ENCODE measurements at regions not wholly inside any gene's neighbourhood (a gene's known extent, or its start where the extent isn't known, plus 50 kb on each side); places are given as distances from the start of the nearest gene placed in this dataset.

DNA sequence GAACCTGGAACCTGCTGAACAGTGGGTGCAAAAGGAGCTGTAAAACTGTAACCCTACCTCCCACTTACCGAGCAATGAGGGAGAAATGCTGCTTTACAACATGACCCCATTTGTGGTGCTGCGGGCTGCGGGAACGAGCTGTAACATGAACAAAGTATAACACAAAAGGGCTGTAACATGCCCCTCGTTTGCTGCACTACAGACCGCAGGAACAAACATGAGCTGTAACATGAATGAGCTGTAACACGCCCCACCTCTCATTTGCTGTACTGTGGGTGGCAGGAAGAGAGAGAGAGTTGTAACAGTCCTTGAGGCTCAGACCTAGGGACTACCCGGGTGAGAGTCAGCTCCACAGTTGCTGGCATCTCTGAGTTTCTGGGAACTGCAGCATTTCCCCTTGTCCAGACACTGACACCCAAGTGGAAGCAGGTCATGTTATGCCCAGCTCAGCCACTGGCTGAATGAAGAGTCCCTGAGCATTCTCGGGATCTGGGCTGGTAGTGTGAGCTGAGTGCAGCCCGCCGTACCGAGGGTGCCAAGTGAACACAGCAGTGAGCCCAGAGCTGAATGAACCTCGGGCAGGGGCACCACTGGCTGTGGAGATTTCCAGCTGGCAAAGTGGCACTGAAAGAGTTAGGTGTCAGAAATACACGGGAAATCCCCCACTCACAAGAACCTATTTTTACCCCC, 1385.3 kb upstream of the SPRY2 start:
- Histone ChIP-seq H3K4me1 (ENCODE audit: control insufficient read depth, insufficient read depth, low read length) (no peaks in the 10 kb centered on the region), H3K27me3 (ENCODE audit: control insufficient read depth, insufficient read depth, low read length) (no peaks in the 10 kb centered on the region), H3K4me3 (ENCODE audit: low read length) (no peak overlapping the region), H3K27ac (ENCODE audit: low read length) (no peak overlapping the region), H3K9me3 (ENCODE audit: control insufficient read depth, low read depth, low read length) (peaks cover 2% of the 10 kb centered on the region), H3K36me3 (ENCODE audit: control insufficient read depth, insufficient read depth, low read length) (no peaks in the 10 kb centered on the region)
- DNase-seq, result no peak
- 100% methylated on average over 1 of the region's 14 CpGs for WGBS (ENCODE audit: insufficient coverage, low lambda C conversion rate)

DNA sequence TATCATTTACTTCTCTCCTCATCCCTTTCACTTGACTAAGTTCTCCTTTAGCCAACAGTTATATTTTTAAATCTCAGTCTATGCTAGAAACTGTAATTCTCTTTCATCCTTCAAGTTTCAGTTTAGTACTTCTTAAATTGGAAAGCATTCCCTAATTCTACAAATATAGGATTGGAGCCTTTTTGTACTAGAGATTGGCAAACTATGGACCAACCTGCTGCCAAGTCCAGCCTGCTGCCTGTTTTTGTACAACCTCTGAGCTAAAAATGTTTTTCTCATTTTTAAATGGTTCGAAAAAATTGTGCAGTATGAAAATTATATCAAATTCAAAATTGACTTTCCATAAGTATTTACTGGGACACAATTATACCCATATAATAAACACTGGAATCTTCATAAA, 1381.5 kb upstream of the SPRY2 start:
- Histone ChIP-seq H3K36me3 (ENCODE audit: control insufficient read depth, insufficient read depth, low read length) (no peaks in the 10 kb centered on the region), H3K27me3 (ENCODE audit: control insufficient read depth, insufficient read depth, low read length) (no peaks in the 10 kb centered on the region), H3K9me3 (ENCODE audit: control insufficient read depth, low read depth, low read length) (no peaks in the 10 kb centered on the region), H3K27ac (ENCODE audit: low read length) (no peak overlapping the region), H3K4me3 (ENCODE audit: low read length) (no peak overlapping the region), H3K4me1 (ENCODE audit: control insufficient read depth, insufficient read depth, low read length) (no peaks in the 10 kb centered on the region)
- WGBS (ENCODE audit: insufficient coverage, low lambda C conversion rate), result 67% methylated on average over 1 of the region's 1 CpG
- no peak for DNase-seq

DNA sequence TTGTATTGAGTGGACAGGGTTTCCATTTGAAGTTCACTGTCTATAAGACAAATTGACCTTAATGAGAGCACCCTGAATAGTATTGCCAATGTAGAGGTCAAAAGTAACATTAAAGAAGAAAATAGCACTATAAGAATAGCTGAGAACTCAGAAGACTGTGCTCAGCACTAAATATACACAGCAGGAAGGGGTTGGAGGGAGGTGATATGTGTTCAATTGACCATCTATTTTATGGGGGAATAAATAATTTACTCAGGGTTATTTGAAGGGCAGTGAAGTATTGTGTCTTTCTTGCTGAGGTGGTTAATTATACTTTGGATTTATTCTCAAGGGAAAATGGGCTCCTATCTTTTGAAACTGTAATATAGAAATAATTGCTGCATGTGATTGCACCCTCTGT, 1380.5 kb upstream of the SPRY2 start:
- no peak overlapping the region for H3K27ac ChIP-seq (ENCODE audit: low read length)
- H3K4me3 ChIP-seq (ENCODE audit: low read length), result no peak overlapping the region
- no peaks in the 10 kb centered on the region for H3K4me1 ChIP-seq (ENCODE audit: control insufficient read depth, insufficient read depth, low read length)
- no peak for DNase-seq
- no peaks in the 10 kb centered on the region for H3K9me3 ChIP-seq (ENCODE audit: control insufficient read depth, low read depth, low read length)
- no peaks in the 10 kb centered on the region for H3K27me3 ChIP-seq (ENCODE audit: control insufficient read depth, insufficient read depth, low read length)
- H3K36me3 ChIP-seq (ENCODE audit: control insufficient read depth, insufficient read depth, low read length), result no peaks in the 10 kb centered on the region

GRCh38 chr13:81714513-81714912, 1373.6 kb upstream of the SPRY2 start:
- no peak for DNase-seq
- H3K4me1 ChIP-seq (ENCODE audit: control insufficient read depth, insufficient read depth, low read length), result no peaks in the 10 kb centered on the region
- no peak overlapping the region for H3K4me3 ChIP-seq (ENCODE audit: low read length)
- WGBS (ENCODE audit: insufficient coverage, low lambda C conversion rate), result 92% methylated on average over 2 of the region's 3 CpGs
- H3K27me3 ChIP-seq (ENCODE audit: control insufficient read depth, insufficient read depth, low read length), result no peaks in the 10 kb centered on the region
- no peaks in the 10 kb centered on the region for H3K36me3 ChIP-seq (ENCODE audit: control insufficient read depth, insufficient read depth, low read length)
- no peak overlapping the region for H3K27ac ChIP-seq (ENCODE audit: low read length)
- H3K9me3 ChIP-seq (ENCODE audit: control insufficient read depth, low read depth, low read length), result no peaks in the 10 kb centered on the region

GRCh38 chr13:81713201-81713600, 1372.3 kb upstream of the SPRY2 start:
- H3K36me3 ChIP-seq (ENCODE audit: control insufficient read depth, insufficient read depth, low read length), result no peaks in the 10 kb centered on the region
- DNase-seq, result no peak
- no CpG with 5 or more reads among the region's 2 CpGs for WGBS (ENCODE audit: insufficient coverage, low lambda C conversion rate)
- no peaks in the 10 kb centered on the region for H3K27me3 ChIP-seq (ENCODE audit: control insufficient read depth, insufficient read depth, low read length)
- H3K9me3 ChIP-seq (ENCODE audit: control insufficient read depth, low read depth, low read length), result no peaks in the 10 kb centered on the region
- H3K27ac ChIP-seq (ENCODE audit: low read length), result no peak overlapping the region
- H3K4me1 ChIP-seq (ENCODE audit: control insufficient read depth, insufficient read depth, low read length), result no peaks in the 10 kb centered on the region
- H3K4me3 ChIP-seq (ENCODE audit: low read length), result no peak overlapping the region

DNA sequence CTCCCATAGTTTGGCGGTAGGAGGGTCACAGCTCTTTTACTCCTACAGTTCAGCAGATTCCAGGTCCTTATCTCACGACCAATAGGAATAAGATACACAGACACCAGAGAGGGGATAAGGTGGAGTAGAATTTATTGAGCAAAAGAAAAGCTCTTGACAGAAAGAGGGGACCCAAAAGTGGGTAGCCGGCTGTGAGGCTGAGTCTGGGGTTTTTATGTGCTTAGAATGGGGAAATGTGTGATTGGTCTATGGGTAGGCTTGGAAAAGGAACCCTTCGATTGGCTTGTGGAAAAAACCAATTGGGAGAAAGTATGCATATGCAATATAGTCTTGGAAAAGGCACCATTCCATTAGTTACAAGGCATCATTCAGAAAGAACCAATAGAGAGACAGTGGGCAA, 1356.9 kb upstream of the SPRY2 start:
- WGBS (ENCODE audit: insufficient coverage, low lambda C conversion rate), result 100% methylated on average over 2 of the region's 4 CpGs
- H3K36me3 ChIP-seq (ENCODE audit: control insufficient read depth, insufficient read depth, low read length), result no peaks in the 10 kb centered on the region
- no peaks in the 10 kb centered on the region for H3K27me3 ChIP-seq (ENCODE audit: control insufficient read depth, insufficient read depth, low read length)
- no peak overlapping the region for H3K27ac ChIP-seq (ENCODE audit: low read length)
- H3K4me3 ChIP-seq (ENCODE audit: low read length), result no peak overlapping the region
- H3K4me1 ChIP-seq (ENCODE audit: control insufficient read depth, insufficient read depth, low read length), result no peaks in the 10 kb centered on the region
- DNase-seq, result no peak
- H3K9me3 ChIP-seq (ENCODE audit: control insufficient read depth, low read depth, low read length), result peaks cover 2% of the 10 kb centered on the region

DNA sequence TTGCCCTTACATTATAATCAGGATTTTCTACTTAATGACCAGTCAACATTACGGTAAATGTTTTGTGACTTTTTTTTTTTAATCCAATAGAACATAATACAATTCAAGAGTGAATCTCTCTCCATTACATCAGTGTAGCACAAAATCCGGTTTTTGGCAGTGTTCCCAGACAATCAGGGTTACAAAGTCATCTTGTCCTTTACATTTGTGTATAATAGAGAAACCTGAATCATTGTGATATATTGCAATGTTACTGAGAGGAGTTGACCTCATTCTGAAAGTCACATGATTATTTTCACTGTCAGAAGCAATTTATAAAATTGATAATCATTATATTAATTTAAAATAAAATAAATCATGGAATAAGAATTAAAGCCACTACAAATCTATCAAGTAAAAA, 1346.0 kb upstream of the SPRY2 start:
- H3K27ac ChIP-seq (ENCODE audit: low read length), result no peak overlapping the region
- no peaks in the 10 kb centered on the region for H3K27me3 ChIP-seq (ENCODE audit: control insufficient read depth, insufficient read depth, low read length)
- H3K36me3 ChIP-seq (ENCODE audit: control insufficient read depth, insufficient read depth, low read length), result no peaks in the 10 kb centered on the region
- no peak for DNase-seq
- no peak overlapping the region for H3K4me3 ChIP-seq (ENCODE audit: low read length)
- WGBS (ENCODE audit: insufficient coverage, low lambda C conversion rate), result 83% methylated on average over 2 of the region's 2 CpGs
- H3K9me3 ChIP-seq (ENCODE audit: control insufficient read depth, low read depth, low read length), result peaks cover 3% of the 10 kb centered on the region
- H3K4me1 ChIP-seq (ENCODE audit: control insufficient read depth, insufficient read depth, low read length), result no peaks in the 10 kb centered on the region

DNA sequence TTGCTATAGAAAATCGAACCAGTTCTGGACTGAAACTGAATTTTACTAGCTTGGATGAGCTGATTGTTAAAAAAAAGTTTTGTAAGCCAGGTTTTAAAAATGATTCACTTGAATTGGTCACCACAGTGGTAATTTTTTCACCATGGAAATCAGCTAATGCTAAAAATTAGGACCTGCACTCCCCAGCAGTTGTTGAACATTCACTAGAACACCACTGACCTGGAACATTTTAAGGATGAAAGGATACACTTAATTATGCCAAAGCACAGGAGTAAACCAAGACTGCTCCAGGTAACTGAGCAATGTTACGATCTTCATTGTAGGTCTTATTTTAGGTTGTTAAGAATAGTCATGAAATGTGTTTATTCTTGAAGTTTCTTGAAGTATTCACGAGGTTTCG, 1342.6 kb upstream of the SPRY2 start:
- WGBS (ENCODE audit: insufficient coverage, low lambda C conversion rate), result no CpG with 5 or more reads among the region's 4 CpGs

DNA sequence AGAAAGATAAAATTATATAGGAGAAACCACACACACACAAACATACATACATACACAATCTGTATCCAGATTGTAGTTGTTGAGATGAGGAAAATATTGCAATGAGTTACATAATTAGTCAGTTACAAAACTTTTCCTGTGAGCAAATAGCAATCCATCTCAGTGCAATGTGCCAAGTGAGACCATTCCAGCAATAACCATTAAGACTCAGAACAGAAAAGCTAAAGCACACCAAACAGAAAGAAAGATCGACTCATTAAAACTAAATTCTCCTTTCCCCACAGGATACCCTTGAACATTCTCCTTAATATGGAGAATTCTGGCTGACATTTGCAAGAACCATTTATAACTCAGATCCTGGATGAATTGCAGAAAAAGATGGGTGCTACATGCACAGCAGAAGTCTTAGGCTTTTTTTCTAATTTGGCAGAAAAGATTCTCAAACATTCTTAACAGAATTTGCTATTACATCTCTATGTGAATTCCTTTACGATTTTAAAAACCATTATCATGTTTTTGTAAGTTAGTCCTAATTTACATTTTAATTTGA, 1341.2 kb upstream of the SPRY2 start:
- Histone ChIP-seq H3K27ac (ENCODE audit: low read length) (no peak overlapping the region), H3K4me3 (ENCODE audit: low read length) (no peak overlapping the region), H3K4me1 (ENCODE audit: control insufficient read depth, insufficient read depth, low read length) (no peaks in the 10 kb centered on the region), H3K27me3 (ENCODE audit: control insufficient read depth, insufficient read depth, low read length) (no peaks in the 10 kb centered on the region), H3K36me3 (ENCODE audit: control insufficient read depth, insufficient read depth, low read length) (no peaks in the 10 kb centered on the region), H3K9me3 (ENCODE audit: control insufficient read depth, low read depth, low read length) (no peaks in the 10 kb centered on the region)
- WGBS (ENCODE audit: insufficient coverage, low lambda C conversion rate), result 86% methylated on average over 1 of the region's 2 CpGs
- no peak for DNase-seq

More for the DNA sequence above, 1342.6 kb upstream of the SPRY2 start:
- Histone ChIP-seq H3K27me3 (ENCODE audit: control insufficient read depth, insufficient read depth, low read length) (no peaks in the 10 kb centered on the region), H3K4me3 (ENCODE audit: low read length) (no peak overlapping the region), H3K36me3 (ENCODE audit: control insufficient read depth, insufficient read depth, low read length) (no peaks in the 10 kb centered on the region), H3K9me3 (ENCODE audit: control insufficient read depth, low read depth, low read length) (no peaks in the 10 kb centered on the region), H3K27ac (ENCODE audit: low read length) (no peak overlapping the region), H3K4me1 (ENCODE audit: control insufficient read depth, insufficient read depth, low read length) (no peaks in the 10 kb centered on the region)
- no peak for DNase-seq

DNA sequence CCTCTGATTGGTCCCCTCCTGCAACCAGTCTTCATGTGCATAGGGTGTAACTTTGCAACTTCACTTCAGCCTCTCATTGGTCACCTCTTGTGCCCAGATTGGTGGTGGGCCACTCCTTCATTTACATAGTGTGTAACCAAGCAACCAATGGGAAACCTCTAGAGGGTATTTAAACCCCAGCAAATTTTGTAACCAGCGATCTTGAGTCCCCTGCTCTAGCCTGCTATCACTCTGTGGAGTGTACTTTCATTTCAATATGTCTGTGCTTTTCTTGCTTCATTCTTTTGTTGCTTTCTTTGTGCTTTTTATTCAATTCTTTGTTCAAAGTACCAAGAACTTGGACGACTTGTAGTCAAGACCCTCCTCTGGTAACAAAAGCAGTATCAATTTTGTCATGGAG, 1336.9 kb upstream of the SPRY2 start:
- Histone ChIP-seq H3K9me3 (ENCODE audit: control insufficient read depth, low read depth, low read length) (no peaks in the 10 kb centered on the region), H3K4me3 (ENCODE audit: low read length) (no peak overlapping the region), H3K4me1 (ENCODE audit: control insufficient read depth, insufficient read depth, low read length) (no peaks in the 10 kb centered on the region), H3K36me3 (ENCODE audit: control insufficient read depth, insufficient read depth, low read length) (no peaks in the 10 kb centered on the region), H3K27ac (ENCODE audit: low read length) (no peak overlapping the region), H3K27me3 (ENCODE audit: control insufficient read depth, insufficient read depth, low read length) (no peaks in the 10 kb centered on the region)
- DNase-seq, result no peak
- WGBS (ENCODE audit: insufficient coverage, low lambda C conversion rate), result 100% methylated on average over 1 of the region's 2 CpGs

DNA sequence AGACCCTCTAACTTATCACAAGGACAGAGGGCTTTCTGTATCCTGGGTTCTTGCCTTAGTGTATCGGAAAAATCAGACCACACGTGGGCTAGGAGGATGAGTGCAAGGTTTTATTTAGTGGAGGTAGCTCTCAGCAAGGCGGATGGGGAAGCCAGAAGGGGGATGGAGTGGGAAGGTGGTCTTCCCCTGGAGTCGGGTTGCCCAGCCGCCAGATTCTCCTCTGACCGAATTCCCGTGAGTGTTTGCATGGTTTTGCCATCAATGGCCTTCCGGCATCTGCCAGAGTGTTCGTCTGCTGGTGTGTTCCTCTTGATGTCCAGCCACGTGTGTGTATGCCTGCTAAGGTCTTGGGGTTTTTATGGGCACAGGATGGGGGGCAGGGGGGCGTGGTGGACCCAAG, 1335.1 kb upstream of the SPRY2 start:
- Histone ChIP-seq H3K27me3 (ENCODE audit: control insufficient read depth, insufficient read depth, low read length) (no peaks in the 10 kb centered on the region), H3K4me1 (ENCODE audit: control insufficient read depth, insufficient read depth, low read length) (no peaks in the 10 kb centered on the region), H3K4me3 (ENCODE audit: low read length) (no peak overlapping the region), H3K27ac (ENCODE audit: low read length) (no peak overlapping the region), H3K36me3 (ENCODE audit: control insufficient read depth, insufficient read depth, low read length) (no peaks in the 10 kb centered on the region), H3K9me3 (ENCODE audit: control insufficient read depth, low read depth, low read length) (no peaks in the 10 kb centered on the region)
- DNase-seq, result no peak
- WGBS (ENCODE audit: insufficient coverage, low lambda C conversion rate), result no CpG with 5 or more reads among the region's 11 CpGs
